GM12864 (cell line): ENCODE measurements at regions not wholly inside any gene's neighbourhood (a gene's known extent, or its start where the extent isn't known, plus 50 kb on each side); places are given as distances from the start of the nearest gene placed in this dataset.

ENCODE experiments used
- DNase-seq: peaks from one replicate; pipeline ENCODE4 v3.0.0-alpha.2; 2011; ENCODE audit warnings: low read depth
- H3K4me3 ChIP-seq: 2 replicates; pipeline ENCODE4 v1.5.1; 2011; ENCODE audit warnings: mild to moderate bottlenecking, low read depth, low read length, control low read depth
- TF ChIP-seq, protein P1 (sequence below): IDR thresholded peaks from 2 replicates; pipeline ENCODE4 v1.5.1; 2011; ENCODE audit warnings: low read depth, mild to moderate bottlenecking, moderate library complexity, low read length, control low read depth, inconsistent platforms; ENCODE audit errors: missing control alignments

DNA sequence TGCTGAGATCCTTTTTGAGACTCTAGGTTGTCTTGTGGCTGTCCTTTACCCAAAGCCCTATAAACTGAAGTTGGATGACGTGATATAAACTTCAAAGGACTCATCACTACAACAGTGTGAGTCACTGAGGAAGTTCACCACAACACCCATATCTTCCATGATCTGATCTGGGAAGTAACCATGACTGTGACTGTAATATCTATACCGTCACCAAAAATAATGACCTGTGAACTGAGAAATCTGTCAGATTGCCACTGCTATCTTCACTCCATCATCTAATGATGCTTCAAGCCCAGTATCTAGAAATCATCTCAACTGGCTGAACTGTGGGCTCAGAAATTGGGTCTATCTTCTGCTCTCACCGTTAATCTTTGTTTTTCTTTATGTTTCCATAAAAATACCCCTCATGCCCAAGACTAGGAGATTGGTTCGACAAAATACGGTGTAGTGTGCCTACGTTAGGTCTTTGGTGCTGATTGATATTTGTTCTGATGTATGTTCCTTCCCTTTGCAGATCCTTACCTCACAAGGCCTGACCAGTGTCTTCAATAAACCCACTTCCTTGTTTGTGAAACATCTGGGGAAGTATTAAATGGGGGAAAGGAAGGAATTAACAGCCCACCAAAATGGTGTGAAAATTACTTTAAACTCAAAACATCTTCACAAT lies 78.2 kb downstream of the MYL12B start:
- H3K4me3 ChIP-seq, result no peak overlapping the region
- DNase-seq, result no peak
- TF ChIP-seq, protein P1, sequence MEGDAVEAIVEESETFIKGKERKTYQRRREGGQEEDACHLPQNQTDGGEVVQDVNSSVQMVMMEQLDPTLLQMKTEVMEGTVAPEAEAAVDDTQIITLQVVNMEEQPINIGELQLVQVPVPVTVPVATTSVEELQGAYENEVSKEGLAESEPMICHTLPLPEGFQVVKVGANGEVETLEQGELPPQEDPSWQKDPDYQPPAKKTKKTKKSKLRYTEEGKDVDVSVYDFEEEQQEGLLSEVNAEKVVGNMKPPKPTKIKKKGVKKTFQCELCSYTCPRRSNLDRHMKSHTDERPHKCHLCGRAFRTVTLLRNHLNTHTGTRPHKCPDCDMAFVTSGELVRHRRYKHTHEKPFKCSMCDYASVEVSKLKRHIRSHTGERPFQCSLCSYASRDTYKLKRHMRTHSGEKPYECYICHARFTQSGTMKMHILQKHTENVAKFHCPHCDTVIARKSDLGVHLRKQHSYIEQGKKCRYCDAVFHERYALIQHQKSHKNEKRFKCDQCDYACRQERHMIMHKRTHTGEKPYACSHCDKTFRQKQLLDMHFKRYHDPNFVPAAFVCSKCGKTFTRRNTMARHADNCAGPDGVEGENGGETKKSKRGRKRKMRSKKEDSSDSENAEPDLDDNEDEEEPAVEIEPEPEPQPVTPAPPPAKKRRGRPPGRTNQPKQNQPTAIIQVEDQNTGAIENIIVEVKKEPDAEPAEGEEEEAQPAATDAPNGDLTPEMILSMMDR, result no peak

DNA sequence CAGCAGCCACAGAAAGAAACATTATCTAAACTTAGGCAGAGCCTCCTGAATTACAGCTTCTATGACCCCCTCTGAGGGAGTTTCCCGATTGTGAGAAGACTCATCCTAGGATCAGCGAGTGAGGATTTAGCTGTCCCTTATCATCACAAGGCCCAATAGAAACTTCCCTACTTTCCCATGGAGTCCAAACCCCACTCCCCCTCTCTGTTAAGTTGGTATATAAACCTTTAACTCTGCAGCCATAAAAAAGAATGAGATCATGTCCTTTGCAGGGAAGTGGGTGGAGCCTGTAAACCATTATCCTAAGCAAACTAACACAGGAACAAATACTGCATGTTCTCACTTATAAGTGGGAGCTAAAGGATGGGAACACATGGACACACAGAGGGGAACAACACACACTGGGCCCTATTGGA lies 78.8 kb downstream of the MYL12B start:
- no peak for DNase-seq
- TF ChIP-seq, protein P1, result no peak
- no peak overlapping the region for H3K4me3 ChIP-seq

DNA sequence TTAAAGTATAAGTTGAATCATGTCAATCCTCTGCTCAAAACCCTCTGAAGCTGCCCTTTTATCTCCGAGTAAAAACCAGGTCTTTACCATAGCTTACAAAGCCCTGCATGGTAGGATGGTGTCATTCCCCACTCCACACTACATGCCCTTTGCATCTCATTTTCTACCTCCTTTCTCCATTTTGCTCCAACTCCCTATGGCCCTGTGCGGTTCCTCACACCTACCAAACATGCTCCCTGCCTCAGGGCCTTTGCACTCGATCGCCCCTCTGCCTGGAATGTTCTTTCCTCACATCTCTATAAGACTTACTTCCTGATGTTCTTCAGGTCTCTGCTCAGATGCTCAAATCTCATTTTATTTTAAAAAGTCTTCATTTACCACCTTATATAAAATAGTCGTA lies 80.7 kb downstream of the MYL12B start:
- no peak for DNase-seq
- TF ChIP-seq, protein P1, result no peak
- H3K4me3 ChIP-seq, result no peak overlapping the region

DNA sequence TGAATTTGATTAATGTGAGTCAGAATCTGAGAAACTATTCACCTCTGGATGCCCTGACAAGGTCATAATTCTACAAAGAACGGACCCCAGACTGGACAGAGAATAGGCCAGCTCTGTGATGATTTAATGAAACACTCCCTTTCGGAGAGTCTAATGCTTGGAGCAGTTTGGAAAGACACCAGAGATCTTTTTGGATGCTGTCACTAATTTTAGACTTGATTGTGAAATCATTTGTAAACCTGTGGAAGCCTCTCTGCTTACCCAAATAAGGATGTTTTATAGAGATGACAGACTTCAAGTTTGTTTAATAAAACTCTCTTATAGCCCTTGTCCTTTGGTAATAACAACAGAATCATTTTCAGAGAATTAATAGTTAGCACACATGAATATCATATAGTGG lies 83.5 kb downstream of the MYL12B start:
- DNase-seq, result no peak
- H3K4me3 ChIP-seq, result no peak overlapping the region
- TF ChIP-seq, protein P1, result no peak

DNA sequence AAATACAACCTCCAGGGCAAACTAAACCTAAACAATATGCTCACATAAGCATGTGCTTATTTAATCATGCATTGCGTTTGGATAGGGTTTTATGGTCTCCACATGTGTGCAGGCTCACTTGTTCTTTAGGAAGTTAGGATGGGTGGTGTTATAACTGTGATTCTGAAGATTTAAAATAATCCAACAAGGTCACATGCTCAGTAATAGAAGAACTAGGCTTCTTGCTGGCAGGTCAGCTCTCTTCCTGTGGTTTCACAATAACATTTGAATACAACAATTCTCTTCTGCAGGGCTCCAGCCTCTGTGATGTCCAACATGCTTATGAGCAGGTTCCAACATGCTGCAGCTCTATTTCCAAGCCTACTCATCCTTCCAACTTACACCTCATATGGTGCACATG lies 84.0 kb downstream of the MYL12B start:
- TF ChIP-seq, protein P1, result no peak
- H3K4me3 ChIP-seq, result no peak overlapping the region
- no peak for DNase-seq

DNA sequence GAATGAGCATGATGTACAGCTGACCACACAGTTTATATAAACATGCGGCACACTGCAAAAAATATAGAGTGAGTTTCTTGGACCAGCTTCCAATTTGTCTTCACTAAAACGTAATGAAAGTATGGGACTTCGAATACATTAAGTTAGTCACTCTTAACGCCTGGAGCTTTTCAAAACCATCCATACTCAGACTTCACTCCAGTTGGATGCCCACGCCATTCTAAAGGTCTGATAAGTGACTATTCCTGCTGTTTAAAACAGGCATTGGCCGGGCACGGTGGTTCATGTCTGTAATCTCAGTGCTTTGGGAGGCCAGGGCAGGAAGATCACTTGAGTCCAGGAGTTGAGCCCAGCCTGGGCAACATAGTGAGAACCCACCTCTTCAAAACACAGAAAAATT lies 84.6 kb downstream of the MYL12B start:
- DNase-seq, result no peak
- TF ChIP-seq, protein P1, result no peak

DNA sequence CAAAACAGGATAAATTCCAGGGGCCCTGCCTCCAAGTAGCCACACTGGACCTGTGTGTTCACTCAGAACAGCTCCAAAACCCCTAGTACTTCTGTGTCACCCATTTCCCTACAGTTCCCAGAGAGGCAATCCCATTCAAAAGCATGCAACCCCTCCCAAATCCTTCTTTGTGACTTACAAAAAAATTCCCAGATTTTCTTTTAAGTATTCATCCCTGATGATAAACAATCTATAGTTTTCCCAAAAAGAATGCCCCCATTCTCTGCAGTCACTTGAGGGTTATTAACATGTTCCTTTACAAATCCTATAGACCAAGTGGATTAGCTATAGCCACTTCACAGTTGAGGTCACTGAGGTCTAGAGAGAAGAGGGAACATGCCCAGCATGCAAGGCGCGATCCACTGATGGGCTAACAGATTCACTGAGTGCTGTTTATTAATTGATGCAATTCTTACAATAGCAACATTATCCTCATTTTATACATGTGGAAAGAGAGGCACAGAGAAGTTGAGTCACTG lies 85.4 kb downstream of the MYL12B start:
- DNase-seq, result no peak
- H3K4me3 ChIP-seq, result no peak overlapping the region
- TF ChIP-seq, protein P1, result no peak

More for the DNA sequence above, 84.6 kb downstream of the MYL12B start:
- no peak overlapping the region for H3K4me3 ChIP-seq
